GM13977 (cell line): ENCODE measurements at regions not wholly inside any gene's neighbourhood (a gene's known extent, or its start where the extent isn't known, plus 50 kb on each side); places are given as distances from the start of the nearest gene placed in this dataset.

Experiments
- DNase-seq: peaks from one replicate; pipeline ENCODE4 v3.0.0; 2012; ENCODE audit warnings: low spot score
- in situ Hi-C: fragments of 300-500 bp; cut with MboI; formaldehyde crosslinking; loops from one replicate; pipeline ENCODE4 v1.12.0; 2022; ENCODE audit warnings: low sequenced_read_pairs, low pct_unique_long_range_greater_than_20kb, mixed read lengths, inconsistent platforms; ENCODE audit not compliant: unreplicated experiment
- TF ChIP-seq, protein P1 (sequence below): IDR thresholded peaks from 2 replicates; pipeline ENCODE4 v1.5.1; 2012; ENCODE audit warnings: mild to moderate bottlenecking, control low read depth; ENCODE audit not compliant: insufficient read depth; ENCODE audit errors: extremely low read depth, missing control alignments

DNA sequence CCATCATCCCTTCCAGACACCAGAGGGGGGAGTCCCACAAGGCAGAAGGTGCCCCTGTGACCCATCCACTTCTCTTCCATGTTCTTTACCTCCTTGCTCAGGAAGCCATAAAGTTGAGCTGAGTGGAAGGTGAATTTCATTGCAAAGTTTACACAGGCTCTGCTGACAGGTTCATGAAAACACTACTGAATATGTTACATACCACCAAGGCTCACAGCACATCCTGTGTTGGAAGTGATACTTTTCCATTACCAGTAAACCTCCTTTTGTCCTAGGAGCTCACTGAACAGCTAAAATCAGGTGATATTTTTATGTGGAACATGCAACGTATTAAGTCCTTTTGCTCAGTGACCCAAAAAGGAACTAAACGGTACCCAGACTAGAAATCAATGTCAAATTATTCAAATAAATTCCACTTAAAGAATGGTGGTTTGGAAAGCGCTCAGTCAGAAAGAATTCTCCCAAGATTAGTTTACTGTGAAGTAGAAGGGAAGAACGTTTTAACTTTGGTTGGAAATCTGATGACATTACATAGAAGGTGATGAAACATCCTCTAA, 196.2 kb upstream of the NUDT4 start:
- TF ChIP-seq, protein P1, sequence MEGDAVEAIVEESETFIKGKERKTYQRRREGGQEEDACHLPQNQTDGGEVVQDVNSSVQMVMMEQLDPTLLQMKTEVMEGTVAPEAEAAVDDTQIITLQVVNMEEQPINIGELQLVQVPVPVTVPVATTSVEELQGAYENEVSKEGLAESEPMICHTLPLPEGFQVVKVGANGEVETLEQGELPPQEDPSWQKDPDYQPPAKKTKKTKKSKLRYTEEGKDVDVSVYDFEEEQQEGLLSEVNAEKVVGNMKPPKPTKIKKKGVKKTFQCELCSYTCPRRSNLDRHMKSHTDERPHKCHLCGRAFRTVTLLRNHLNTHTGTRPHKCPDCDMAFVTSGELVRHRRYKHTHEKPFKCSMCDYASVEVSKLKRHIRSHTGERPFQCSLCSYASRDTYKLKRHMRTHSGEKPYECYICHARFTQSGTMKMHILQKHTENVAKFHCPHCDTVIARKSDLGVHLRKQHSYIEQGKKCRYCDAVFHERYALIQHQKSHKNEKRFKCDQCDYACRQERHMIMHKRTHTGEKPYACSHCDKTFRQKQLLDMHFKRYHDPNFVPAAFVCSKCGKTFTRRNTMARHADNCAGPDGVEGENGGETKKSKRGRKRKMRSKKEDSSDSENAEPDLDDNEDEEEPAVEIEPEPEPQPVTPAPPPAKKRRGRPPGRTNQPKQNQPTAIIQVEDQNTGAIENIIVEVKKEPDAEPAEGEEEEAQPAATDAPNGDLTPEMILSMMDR: no peak
- DNase-seq: no peak
- in situ Hi-C loops: no loop called here

DNA sequence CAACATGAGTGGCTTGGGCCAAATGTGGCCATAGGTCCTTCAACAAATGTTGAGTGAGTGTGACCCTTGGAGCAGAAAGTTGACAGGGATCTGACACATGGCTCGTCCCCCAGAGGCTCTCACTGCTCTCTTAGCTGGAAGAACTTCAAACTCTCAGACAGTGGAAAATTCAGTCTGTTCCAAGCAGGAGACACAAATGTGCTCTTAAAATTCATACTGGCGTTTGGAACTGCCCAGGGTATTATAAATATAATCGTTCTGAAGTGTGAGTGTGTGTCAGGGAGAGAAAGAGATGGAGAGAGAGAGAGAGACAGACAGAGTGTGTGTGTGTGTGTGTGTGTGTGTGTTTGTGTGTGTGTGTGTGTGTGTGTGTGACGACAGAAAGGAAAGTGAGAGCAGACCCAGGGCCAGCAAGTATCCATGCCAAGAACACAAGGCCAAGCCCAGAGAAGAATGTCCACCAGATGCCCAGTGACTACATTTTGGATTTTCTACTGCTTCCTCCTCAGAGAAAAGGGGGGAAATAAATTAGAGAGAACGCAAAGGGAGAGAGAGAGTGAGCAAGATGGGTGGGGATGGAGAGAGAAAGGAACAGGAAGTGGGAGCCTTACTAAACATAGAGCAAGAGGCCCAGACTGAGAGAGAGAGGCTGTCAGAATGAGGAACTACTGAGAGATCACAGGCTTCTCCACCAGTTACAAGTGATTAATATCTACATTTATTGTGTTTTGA, 193.6 kb upstream of the NUDT4 start:
- TF ChIP-seq, protein P1: no peak
- DNase-seq: peak; percentile 51
- in situ Hi-C loops: no loop called here

DNA sequence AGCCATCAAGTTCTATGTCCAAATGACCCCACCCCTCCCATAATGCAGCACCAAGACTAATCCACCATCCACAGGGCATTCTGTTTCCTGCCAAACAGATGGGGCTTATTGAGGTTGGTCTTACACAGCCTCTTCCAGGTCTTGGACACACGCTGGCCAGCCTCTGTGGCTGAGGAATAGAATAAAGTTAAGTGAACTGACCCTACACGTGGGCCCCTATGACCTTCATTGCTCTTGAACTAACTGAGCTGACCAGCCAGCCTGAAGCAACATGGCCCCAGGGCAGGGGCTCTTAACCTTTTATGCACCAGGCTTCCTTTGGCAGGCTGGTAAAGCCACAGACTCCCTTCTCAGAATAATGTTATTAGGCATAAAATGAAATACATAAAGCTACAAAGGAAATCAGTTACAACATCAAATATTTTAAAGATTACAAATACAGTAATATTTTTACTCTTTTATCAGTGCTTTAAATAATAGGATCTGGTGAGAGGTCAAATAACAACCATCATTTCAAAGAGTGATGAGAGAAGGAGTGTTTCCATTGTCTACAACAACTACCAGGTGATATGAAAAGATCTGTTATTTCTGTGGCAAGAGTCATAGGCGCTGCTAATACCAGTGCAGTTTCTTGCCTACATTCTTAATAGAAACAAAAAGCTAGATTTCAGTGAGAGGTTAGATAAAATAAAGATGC, 192.9 kb upstream of the NUDT4 start:
- DNase-seq: no peak
- TF ChIP-seq, protein P1: no peak
- in situ Hi-C loops: no loop called here

DNA sequence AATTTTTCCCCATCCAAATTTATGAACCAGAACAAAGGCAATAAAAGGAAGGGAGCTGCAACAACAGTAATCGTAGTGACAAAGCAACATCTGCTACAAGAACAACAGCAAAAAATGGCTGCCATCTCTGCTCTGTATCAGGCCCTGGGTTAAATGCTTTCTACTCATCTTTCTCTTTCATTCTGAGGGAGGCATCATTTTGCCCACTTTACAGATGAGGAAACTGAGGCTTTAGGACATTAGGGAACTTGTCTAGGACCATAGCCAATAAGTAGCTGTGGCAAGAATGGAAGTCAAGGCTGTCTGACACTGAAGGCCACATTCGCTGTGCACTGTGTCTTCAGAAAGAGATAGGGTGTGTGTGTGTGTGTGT, 192.4 kb upstream of the NUDT4 start:
- no peak for DNase-seq
- TF ChIP-seq, protein P1: no peak
- in situ Hi-C loops: no loop called here

DNA sequence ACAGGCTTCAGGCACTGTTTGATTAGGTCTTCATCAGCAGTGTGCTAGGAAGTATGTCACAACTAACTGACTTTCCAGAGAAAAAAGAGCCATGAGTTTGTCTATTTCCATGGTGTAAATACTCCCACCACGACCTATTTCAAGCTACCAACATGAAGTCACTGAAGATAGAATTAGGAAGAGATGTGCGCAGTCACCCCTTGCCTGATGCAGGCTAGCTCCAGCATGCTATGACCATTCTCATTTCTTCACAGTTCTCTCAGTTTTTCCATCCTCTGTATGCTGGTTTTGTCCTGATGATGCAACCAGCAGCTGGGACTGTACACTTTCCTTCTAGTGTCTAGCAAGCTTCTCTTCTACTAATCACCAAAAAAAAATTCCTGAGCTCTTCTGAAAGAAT, 191.6 kb upstream of the NUDT4 start:
- TF ChIP-seq, protein P1: no peak
- in situ Hi-C loops: no loop called here
- DNase-seq: no peak

DNA sequence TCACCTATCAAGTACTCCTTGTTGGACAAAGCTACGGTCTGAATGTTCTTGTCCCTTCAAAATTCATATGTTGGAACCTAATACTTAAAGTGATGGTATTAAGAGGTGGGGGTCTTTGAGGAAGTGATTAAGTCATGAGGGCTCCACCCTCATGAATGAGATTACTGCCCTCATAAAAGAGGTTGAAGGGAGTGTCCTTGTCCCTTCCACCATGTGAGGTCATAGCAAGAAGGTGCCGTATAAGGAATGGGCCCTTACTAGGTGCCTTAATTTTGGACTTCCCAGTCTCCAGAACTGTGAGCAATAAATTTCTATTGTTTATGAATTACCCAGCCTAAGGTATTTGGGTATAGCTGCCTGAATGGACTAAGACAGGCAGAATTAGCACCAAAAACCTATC, 191.1 kb upstream of the NUDT4 start:
- DNase-seq: no peak
- in situ Hi-C loops: no loop called here
- TF ChIP-seq, protein P1: no peak
